ENCODE measurements at regions not wholly inside any gene's neighbourhood (a gene's known extent, or its start where the extent isn't known, plus 50 kb on each side); places are given as distances from the start of the nearest gene placed in this dataset.

DNA sequence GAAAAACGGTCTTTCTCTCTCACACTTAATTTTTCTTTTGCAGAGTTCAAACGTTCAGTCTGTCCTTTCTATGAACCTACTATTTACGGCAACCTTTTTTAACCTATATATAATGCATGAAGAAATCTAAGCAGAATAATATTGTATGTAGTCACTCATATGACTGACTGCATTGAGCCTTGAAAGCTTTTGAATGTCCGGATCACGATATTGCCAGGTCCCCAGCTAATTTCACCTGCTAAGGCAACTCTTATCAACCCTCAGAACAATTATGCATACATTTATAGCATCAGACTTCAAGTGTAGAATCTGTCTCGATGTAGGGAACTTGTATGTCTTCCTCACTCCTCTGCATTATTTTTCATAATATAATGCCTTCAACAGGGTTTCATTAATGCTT is 1083.8 kb upstream of the KLHL29 start:
- Histone ChIP-seq H3K36me3 (ENCODE audit: control insufficient read depth in 1 of 2, insufficient read depth in 2 of 2, low read length in 2 of 2) (no peaks in the 10 kb centered on the region), H2AFZ (ENCODE audit: low read depth, low read length, poor library complexity, severe bottlenecking) (no peak overlapping the region), H3K9me3 (ENCODE audit: control insufficient read depth in 1 of 2, insufficient read depth in 1 of 2, low read depth in 1 of 2, low read length in 2 of 2) (peaks cover 11 to 20% of the 10 kb centered on the region in 2 experiments; a peak in 2 of 4 replicates), H3K4me3 (replicated peaks in 1 of 2; ENCODE audit: low read depth in 1 of 2, low read length in 2 of 2) (no peak overlapping the region), H3K27ac (ENCODE audit: low read depth, low read length) (no peak overlapping the region), H3K9ac (ENCODE audit: low read length) (no peak overlapping the region), H3K27me3 (ENCODE audit: insufficient read depth, low read length) (no peaks in the 10 kb centered on the region), H3K4me2 (ENCODE audit: low read length) (no peak overlapping the region), H4K20me1 (ENCODE audit: insufficient read depth) (no peaks in the 10 kb centered on the region), H3K9me2 (ENCODE audit: insufficient read depth) (no peaks in the 10 kb centered on the region), H3K79me2 (ENCODE audit: insufficient read depth, low read length) (no peaks in the 10 kb centered on the region), H3K4me1 (ENCODE audit: control insufficient read depth in 1 of 2, insufficient read depth in 2 of 2, low read length in 2 of 2) (no peaks in the 10 kb centered on the region)
- ChIA-PET POLR2A (no interaction called here), RAD21 (ENCODE audit: low non-redundant PET in 1 of 2, low total read pairs in 2 of 2, uncharacterized antibody in 2 of 2, unreplicated experiment in 2 of 2) (no interaction called here), CTCF (no interaction called here)
- TF ChIP-seq, protein P1, sequence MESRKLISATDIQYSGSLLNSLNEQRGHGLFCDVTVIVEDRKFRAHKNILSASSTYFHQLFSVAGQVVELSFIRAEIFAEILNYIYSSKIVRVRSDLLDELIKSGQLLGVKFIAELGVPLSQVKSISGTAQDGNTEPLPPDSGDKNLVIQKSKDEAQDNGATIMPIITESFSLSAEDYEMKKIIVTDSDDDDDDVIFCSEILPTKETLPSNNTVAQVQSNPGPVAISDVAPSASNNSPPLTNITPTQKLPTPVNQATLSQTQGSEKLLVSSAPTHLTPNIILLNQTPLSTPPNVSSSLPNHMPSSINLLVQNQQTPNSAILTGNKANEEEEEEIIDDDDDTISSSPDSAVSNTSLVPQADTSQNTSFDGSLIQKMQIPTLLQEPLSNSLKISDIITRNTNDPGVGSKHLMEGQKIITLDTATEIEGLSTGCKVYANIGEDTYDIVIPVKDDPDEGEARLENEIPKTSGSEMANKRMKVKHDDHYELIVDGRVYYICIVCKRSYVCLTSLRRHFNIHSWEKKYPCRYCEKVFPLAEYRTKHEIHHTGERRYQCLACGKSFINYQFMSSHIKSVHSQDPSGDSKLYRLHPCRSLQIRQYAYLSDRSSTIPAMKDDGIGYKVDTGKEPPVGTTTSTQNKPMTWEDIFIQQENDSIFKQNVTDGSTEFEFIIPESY (IDR thresholded peaks at IDR 0.05; ENCODE audit: extremely low read depth, insufficient replicate concordance, low read length), result no peak
- TF ChIP-seq, protein P2, sequence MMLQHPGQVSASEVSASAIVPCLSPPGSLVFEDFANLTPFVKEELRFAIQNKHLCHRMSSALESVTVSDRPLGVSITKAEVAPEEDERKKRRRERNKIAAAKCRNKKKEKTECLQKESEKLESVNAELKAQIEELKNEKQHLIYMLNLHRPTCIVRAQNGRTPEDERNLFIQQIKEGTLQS (IDR thresholded peaks at IDR 0.05), result no peak
- TF ChIP-seq REST (IDR thresholded peaks at IDR 0.05; ENCODE audit: low read depth), result no peak
- no peak for TF ChIP-seq SRF (IDR thresholded peaks at IDR 0.05; ENCODE audit: low read depth)
- TF ChIP-seq EZH2 (IDR thresholded peaks at IDR 0.05), result no peak
- no peak for TF ChIP-seq YY1 (IDR thresholded peaks at IDR 0.05; ENCODE audit: extremely low read depth, insufficient replicate concordance, low read depth, low read length)
- no peak for TF ChIP-seq ZNF274 (IDR thresholded peaks at IDR 0.05; ENCODE audit: low read depth, low read length)
- no peak for TF ChIP-seq EZH2phosphoT487 (IDR thresholded peaks at IDR 0.05; ENCODE audit: borderline replicate concordance)
- no peak for TF ChIP-seq POLR2AphosphoS5 (IDR thresholded peaks at IDR 0.05; ENCODE audit: low read depth, low read length)
- TF ChIP-seq ELF1 (IDR thresholded peaks at IDR 0.05; ENCODE audit: borderline replicate concordance, low read depth), result no peak
- no peak for TF ChIP-seq MAX (IDR thresholded peaks at IDR 0.05)
- TF ChIP-seq EGR1 (IDR thresholded peaks at IDR 0.05; ENCODE audit: low read depth), result no peak
- no peak for TF ChIP-seq RAD21 (IDR thresholded peaks at IDR 0.05; ENCODE audit: low read depth)
- no peak for TF ChIP-seq CEBPB (IDR thresholded peaks at IDR 0.05; ENCODE audit: low read depth)
- TF ChIP-seq SIN3A (IDR thresholded peaks at IDR 0.05; ENCODE audit: low read depth), result no peak
- no peak for TF ChIP-seq POLR2A (IDR thresholded peaks at IDR 0.05; ENCODE audit: borderline replicate concordance, extremely low read depth, insufficient read depth, insufficient read length)
- no peak for TF ChIP-seq SP1 (IDR thresholded peaks at IDR 0.05; ENCODE audit: low read depth)
- TF ChIP-seq CBX3 (IDR thresholded peaks at IDR 0.05; ENCODE audit: low read depth), result no peak
- no peak for TF ChIP-seq ZFX (IDR thresholded peaks at IDR 0.05)
- no peak for TF ChIP-seq CTCF (IDR thresholded peaks at IDR 0.05 in 2 of 3, conservative IDR thresholded peaks at IDR 0.05 in 1 of 3; ENCODE audit: borderline replicate concordance in 1 of 3, insufficient read depth in 1 of 3, low read depth in 2 of 3, low read length in 2 of 3)
- BruUV-seq (replicated peaks), result no TSS peak
- DNase-seq (ENCODE audit: low read depth, low spot score) (no peak), ATAC-seq (no peak)
- intact Hi-C loops (cut with micrococcal nuclease), result no loop called here
